MCF 10A (cell line): ENCODE measurements at regions not wholly inside any gene's neighbourhood (a gene's known extent, or its start where the extent isn't known, plus 50 kb on each side); places are given as distances from the start of the nearest gene placed in this dataset.
A peak's percentile ranks its signal among the peaks of the same experiment; 100 is the strongest.

Experiments used
- BruUV-seq: library from RNA; stranded (reverse); fragments of 400-500 nt; replicated peaks from 2 replicates; lab custom pipeline; 2021; lab: Mats Ljungman, UMichigan
- CTCF ChIA-PET: fragments of 300-600 bp; sonication (Branson Sonifier 250); formaldehyde crosslinking; extraction: SDS; loops from one replicate; lab custom pipeline; 2021; ENCODE audit warnings: antibody characterized with exemption, inconsistent platforms; lab: Yijun Ruan, JAX
- POLR2A ChIA-PET: fragments of 300-600, 350-650 bp; sonication (Branson Sonifier 250); formaldehyde crosslinking; extraction: SDS; loops from one replicate; lab custom pipeline; 2020; ENCODE audit warnings: antibody characterized with exemption, inconsistent platforms; lab: Yijun Ruan, JAX
- DNase-seq: peaks from one replicate; pipeline ENCODE4 v3.0.0-alpha.2; 2018; ENCODE audit not compliant: unreplicated experiment
- H3K27ac Mint-ChIP-seq: one replicate; pipeline ENCODE4 v1.8.0; 2022; ENCODE audit warnings: mild to moderate bottlenecking, low read depth, mixed read lengths; ENCODE audit not compliant: unreplicated experiment
- H3K27me3 Mint-ChIP-seq: one replicate; pipeline ENCODE4 v1.8.0; 2022; ENCODE audit warnings: mixed read lengths; ENCODE audit not compliant: insufficient read depth, unreplicated experiment
- H3K36me3 Mint-ChIP-seq: one replicate; pipeline ENCODE4 v1.8.0; 2022; ENCODE audit warnings: mild to moderate bottlenecking, moderate library complexity, mixed read lengths; ENCODE audit not compliant: insufficient read depth, unreplicated experiment
- H3K4me1 Mint-ChIP-seq: one replicate; pipeline ENCODE4 v1.8.0; 2022; ENCODE audit warnings: mixed read lengths; ENCODE audit not compliant: insufficient read depth, unreplicated experiment
- H3K4me3 Mint-ChIP-seq: one replicate; pipeline ENCODE4 v1.8.0; 2022; ENCODE audit warnings: mild to moderate bottlenecking, moderate library complexity, mixed read lengths; ENCODE audit not compliant: unreplicated experiment
- H3K9me3 Mint-ChIP-seq: one replicate; pipeline ENCODE4 v1.8.0; 2022; ENCODE audit warnings: mixed read lengths; ENCODE audit not compliant: unreplicated experiment
- intact Hi-C: fragments of 100-400 bp; cut with micrococcal nuclease; formaldehyde crosslinking; loops from 2 replicates; pipeline ENCODE4 v1.14.1; 2022
- TF ChIP-seq, protein P1 (sequence below): fragments of 200-600 bp; IDR thresholded peaks from one replicate; pipeline ENCODE4 v1.8.0; 2022; ENCODE audit warnings: antibody characterized with exemption, mild to moderate bottlenecking; ENCODE audit not compliant: unreplicated experiment

DNA sequence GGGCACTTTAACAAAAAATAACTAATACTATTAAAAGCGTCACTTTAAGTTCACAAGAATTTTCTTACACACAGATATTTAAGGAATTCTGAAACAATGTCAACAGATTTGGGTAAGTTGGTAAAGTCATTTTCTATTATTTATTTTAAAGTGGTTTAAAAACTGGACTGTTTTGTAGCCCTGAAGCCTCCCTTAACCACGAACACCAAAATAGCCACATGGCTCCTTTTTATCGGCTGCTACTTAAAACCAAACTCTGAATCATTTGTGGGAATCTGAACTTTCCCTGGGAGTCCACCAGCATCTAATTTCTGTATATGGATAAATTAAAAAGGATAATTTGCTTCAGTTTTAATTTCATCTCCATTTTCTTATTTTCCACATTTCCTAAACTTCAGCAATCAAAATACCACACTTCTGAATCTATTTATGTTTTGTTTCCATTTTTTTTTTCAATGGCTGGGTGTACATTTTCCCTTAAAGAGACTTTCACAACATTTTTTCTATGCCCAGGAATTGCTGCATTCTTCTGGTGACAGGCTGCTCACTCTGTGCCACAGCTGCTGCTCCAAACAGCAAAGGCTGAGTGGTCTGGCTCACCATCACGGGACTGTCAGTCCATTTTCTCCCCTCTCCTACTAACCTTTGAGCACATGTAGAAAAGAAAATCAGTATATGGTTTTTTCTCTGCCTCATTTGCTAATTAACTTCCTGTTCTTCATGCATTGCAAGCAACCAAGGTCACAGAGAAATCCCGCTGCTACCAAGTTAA lies 255.5 kb upstream of the KCNJ16 start:
- H3K27me3 Mint-ChIP-seq, result no peaks in the 10 kb centered on the region
- TF ChIP-seq, protein P1, sequence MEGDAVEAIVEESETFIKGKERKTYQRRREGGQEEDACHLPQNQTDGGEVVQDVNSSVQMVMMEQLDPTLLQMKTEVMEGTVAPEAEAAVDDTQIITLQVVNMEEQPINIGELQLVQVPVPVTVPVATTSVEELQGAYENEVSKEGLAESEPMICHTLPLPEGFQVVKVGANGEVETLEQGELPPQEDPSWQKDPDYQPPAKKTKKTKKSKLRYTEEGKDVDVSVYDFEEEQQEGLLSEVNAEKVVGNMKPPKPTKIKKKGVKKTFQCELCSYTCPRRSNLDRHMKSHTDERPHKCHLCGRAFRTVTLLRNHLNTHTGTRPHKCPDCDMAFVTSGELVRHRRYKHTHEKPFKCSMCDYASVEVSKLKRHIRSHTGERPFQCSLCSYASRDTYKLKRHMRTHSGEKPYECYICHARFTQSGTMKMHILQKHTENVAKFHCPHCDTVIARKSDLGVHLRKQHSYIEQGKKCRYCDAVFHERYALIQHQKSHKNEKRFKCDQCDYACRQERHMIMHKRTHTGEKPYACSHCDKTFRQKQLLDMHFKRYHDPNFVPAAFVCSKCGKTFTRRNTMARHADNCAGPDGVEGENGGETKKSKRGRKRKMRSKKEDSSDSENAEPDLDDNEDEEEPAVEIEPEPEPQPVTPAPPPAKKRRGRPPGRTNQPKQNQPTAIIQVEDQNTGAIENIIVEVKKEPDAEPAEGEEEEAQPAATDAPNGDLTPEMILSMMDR, result no peak
- BruUV-seq, result no TSS peak
- DNase-seq, result peak; percentile 6
- intact Hi-C loops, result no loop called here
- peaks cover 5% of the 10 kb centered on the region for H3K4me1 Mint-ChIP-seq
- H3K27ac Mint-ChIP-seq, result peak overlapping the region; percentile 27
- no peak overlapping the region for H3K4me3 Mint-ChIP-seq
- CTCF ChIA-PET, result no interaction called here
- POLR2A ChIA-PET, result no interaction called here
- H3K36me3 Mint-ChIP-seq, result no peaks in the 10 kb centered on the region
- peaks cover 8% of the 10 kb centered on the region for H3K9me3 Mint-ChIP-seq

DNA sequence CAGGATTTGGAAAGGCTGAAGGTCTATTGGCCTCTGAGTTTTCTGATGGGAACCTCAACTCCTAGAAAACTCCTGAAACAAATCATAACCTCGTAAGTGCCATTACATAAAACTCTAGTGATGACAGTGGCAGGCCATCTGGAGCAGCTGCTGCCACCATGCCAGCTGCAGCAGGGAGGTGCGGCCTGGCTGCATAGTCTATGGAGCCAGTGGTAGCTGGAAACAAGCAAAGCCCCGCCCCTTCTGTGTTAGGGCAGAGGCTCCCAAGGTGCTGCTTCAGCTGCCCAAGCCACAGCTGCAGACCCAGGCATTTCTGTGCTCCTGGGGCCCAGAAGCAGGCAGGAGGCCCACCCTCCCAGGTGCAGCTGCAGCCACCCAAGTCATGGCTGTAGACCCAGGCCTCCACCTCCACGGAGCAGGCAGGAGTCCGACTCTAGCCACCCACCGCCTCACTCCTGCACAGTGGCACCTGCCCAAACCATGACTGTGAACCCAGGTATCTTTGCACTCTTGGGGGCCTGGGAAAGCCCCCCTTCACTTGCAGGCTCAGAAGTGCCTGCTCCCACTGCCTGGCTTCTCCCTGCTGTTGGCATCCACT lies 254.1 kb upstream of the KCNJ16 start:
- Mint-ChIP-seq H3K4me3 (no peak overlapping the region), H3K27ac (no peak overlapping the region), H3K9me3 (peaks cover 8% of the 10 kb centered on the region), H3K27me3 (no peaks in the 10 kb centered on the region), H3K36me3 (no peaks in the 10 kb centered on the region), H3K4me1 (peaks cover 5% of the 10 kb centered on the region)
- CTCF ChIA-PET, result interaction anchor here (0.7 kb wide), 1 partner anchor 8 kb away, joined by 3 read pairs; no protein-coding TSS in a partner anchor
- intact Hi-C loops, result no loop called here
- no TSS peak for BruUV-seq
- POLR2A ChIA-PET, result no interaction called here
- TF ChIP-seq, protein P1, result no peak
- no peak for DNase-seq

DNA sequence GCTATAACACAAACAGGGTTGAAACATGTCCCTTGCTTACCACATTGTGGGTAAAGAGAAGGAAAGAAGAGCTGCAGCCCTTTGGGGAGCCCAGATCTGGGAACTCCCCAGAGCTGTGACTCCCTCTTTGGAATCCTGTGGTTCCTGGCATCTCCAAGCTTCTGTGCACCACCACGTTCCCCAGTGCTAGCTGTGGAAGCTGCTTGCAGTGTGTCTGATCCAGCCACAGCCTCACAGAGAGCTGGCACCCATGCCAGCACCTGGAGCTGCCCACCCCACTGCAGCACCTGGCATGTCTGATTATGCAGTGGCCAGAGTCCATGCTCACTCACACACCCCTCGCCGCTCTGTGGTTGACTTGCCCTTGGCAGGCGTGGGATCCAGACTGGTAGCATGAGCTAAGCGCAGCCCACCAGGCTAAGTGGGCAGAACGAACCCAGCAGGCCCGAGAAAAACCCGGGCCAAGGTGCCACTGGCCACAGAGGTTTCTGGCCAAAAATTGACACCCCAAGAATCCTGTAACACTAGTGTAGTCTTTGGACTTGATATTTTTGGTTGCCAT lies 252.6 kb upstream of the KCNJ16 start:
- H3K27me3 Mint-ChIP-seq, result no peaks in the 10 kb centered on the region
- intact Hi-C loops, result no loop called here
- H3K36me3 Mint-ChIP-seq, result no peaks in the 10 kb centered on the region
- CTCF ChIA-PET, result interaction anchor here (0.6 to 1.0 kb wide), 2 partner anchors 65 to 257 kb away, joined by 3 to 4 read pairs; no protein-coding TSS in a partner anchor
- BruUV-seq, result no TSS peak
- TF ChIP-seq, protein P1, result no peak
- no peak for DNase-seq
- no peak overlapping the region for H3K4me3 Mint-ChIP-seq
- H3K27ac Mint-ChIP-seq, result no peak overlapping the region
- H3K9me3 Mint-ChIP-seq, result peaks cover 8% of the 10 kb centered on the region
- POLR2A ChIA-PET, result interaction anchor here (0.6 kb wide), 1 partner anchor 238 kb away, joined by 4 read pairs; no protein-coding TSS in a partner anchor
- H3K4me1 Mint-ChIP-seq, result no peaks in the 10 kb centered on the region

DNA sequence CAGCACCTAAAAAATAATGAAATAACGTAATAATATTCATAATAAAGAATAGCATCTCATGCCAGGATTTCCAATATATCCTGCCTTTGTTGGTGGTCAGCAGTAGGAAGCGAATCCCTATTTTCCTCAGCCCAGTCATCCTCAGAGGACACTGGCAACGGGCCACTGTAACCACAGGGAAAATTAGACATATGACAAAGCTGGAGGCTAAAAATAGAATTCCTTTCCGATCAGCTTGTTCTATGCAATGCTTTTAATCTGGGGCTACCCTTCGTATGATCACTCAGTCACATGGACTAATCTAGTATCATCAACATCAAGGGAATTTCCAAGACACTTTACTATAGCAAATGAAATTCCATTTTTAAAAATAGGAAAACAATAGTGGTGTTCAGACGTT lies 246.9 kb upstream of the KCNJ16 start:
- POLR2A ChIA-PET, result interaction anchor here (1.0 to 1.5 kb wide), 2 partner anchors 14 to 96 kb away, joined by 3 read pairs; no protein-coding TSS in a partner anchor
- no TSS peak for BruUV-seq
- intact Hi-C loops, result no loop called here

More for the DNA sequence above, 246.9 kb upstream of the KCNJ16 start:
- CTCF ChIA-PET, result no interaction called here
- Mint-ChIP-seq H3K4me1 (no peaks in the 10 kb centered on the region), H3K27me3 (no peaks in the 10 kb centered on the region), H3K4me3 (no peak overlapping the region), H3K27ac (no peak overlapping the region), H3K9me3 (peaks cover 8% of the 10 kb centered on the region), H3K36me3 (no peaks in the 10 kb centered on the region)
- TF ChIP-seq, protein P1, result no peak
- DNase-seq, result peak; percentile 23
